NCI-H510A treated with DMSO at 0.1 percent for 48 hours (cell line): ENCODE measurements at regions not wholly inside any gene's neighbourhood (a gene's known extent, or its start where the extent isn't known, plus 50 kb on each side); places are given as distances from the start of the nearest gene placed in this dataset.

Experiments
- DNase-seq: peaks from one replicate; lab custom pipeline; 2025; lab: John Stamatoyannopoulos, UW

- no peak for DNase-seq
Observed at GRCh38 chr6:79305020-79305419, 70.5 kb upstream of the HMGN3 start.

- DNase-seq, result no peak
Observed at GRCh38 chr6:79302341-79302740, 67.9 kb upstream of the HMGN3 start.

DNA sequence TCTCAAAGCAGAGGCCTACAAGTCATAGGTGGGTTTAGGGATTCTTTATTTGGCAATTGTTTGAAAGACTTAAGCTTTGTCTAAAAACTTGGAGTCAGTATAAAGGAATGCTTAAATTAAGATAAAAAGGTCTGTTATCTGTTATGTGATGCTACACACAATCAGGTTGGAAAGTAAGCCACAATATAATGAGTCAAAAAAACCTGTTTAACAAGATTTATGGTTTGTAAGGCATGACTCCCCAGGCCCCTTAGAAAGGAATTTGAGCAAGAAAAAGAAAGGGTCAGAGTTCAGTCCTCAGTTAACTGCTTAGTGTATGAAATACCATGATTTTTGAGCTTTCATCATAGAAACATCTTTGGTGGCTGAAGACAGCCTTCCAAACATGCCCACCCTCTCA, 66.8 kb upstream of the HMGN3 start:
- DNase-seq, result no peak

DNA sequence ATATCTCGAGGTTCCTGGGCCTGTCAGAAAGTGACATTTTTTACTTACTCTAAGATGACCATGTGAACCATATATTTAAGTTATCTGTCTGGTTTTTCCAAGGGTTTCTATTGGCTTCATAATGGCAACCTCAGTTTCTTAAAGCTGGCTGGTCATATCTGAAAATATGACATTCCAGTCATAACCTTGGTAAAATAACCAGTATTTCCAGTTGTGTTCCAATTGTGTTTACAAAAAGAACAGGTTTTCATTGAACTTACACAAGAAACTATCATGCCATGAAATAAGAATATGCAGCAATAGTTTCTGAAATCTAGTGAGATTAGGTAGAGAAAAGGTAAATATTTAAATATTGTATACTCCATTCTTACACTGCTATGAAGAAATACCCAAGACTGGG, 61.7 kb upstream of the HMGN3 start:
- no peak for DNase-seq
